ENCODE measurements at regions not wholly inside any gene's neighbourhood (a gene's known extent, or its start where the extent isn't known, plus 50 kb on each side); places are given as distances from the start of the nearest gene placed in this dataset.

DNA sequence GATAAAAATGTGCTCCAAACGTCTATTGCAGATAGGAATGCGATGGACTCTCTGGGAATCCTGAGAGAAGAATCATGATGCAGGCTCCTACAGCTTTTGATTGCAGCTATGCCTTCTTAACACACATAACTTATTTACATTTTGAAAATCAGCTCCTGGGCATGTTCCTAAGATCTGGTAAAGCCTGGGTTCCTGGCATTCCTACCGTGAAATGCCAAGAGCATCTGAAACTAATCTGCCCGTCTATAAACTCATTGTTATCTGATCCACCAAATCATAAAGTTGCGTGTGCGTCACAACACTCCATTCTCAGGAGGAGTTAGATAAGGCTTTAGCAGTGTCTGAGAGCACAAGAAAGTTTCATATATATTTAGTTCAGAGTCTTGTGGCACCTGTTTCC, 79.0 kb upstream of the VGLL3 start:
- Histone ChIP-seq H3K4me1 (ENCODE audit: insufficient read depth) (no peaks in the 10 kb centered on the region), H3K4me3 (no peak overlapping the region), H3K36me3 (no peaks in the 10 kb centered on the region), H3K27me3 (no peaks in the 10 kb centered on the region), H3K27ac (no peak overlapping the region), H3K9me3 (no peaks in the 10 kb centered on the region)
- no peak for DNase-seq
- TF ChIP-seq POLR2A (IDR thresholded peaks at IDR 0.05) (no peak), EP300 (IDR thresholded peaks at IDR 0.05) (no peak), CTCF (IDR thresholded peaks at IDR 0.05) (no peak)
- WGBS, 3 donors, result 77% methylated on average over 6 of the region's 6 CpGs
- intact Hi-C loops (cut with DNase I), result loop anchor here in 1 of 4 donors (10.0 kb wide), 1 partner anchor 295 kb away; no protein-coding TSS in a partner anchor

- 87 to 89% (median 89%) methylated on average over 5 of the region's 5 CpGs for WGBS, 3 donors
- Histone ChIP-seq H3K9me3 (no peaks in the 10 kb centered on the region), H3K27me3 (no peaks in the 10 kb centered on the region), H3K4me3 (no peak overlapping the region), H3K4me1 (ENCODE audit: insufficient read depth) (no peaks in the 10 kb centered on the region), H3K27ac (no peak overlapping the region), H3K36me3 (no peaks in the 10 kb centered on the region)
- intact Hi-C loops (cut with DNase I), result no loop called here
- TF ChIP-seq POLR2A (IDR thresholded peaks at IDR 0.05) (no peak), EP300 (IDR thresholded peaks at IDR 0.05) (no peak), CTCF (IDR thresholded peaks at IDR 0.05) (no peak)
- no peak for DNase-seq
Measured at GRCh38 chr3:87069021-87069420, 78.1 kb upstream of the VGLL3 start.

GRCh38 chr3:87062685-87063084, 71.7 kb upstream of the VGLL3 start:
- WGBS, 3 donors, result 90 to 96% (median 90%) methylated on average over 3 of the region's 3 CpGs
- Histone ChIP-seq H3K4me1 (ENCODE audit: insufficient read depth) (no peaks in the 10 kb centered on the region), H3K36me3 (no peaks in the 10 kb centered on the region), H3K27ac (no peak overlapping the region), H3K27me3 (no peaks in the 10 kb centered on the region), H3K4me3 (no peak overlapping the region), H3K9me3 (no peaks in the 10 kb centered on the region)
- intact Hi-C loops (cut with DNase I), result no loop called here
- no peak for DNase-seq
- TF ChIP-seq POLR2A (IDR thresholded peaks at IDR 0.05) (no peak), EP300 (IDR thresholded peaks at IDR 0.05) (no peak), CTCF (IDR thresholded peaks at IDR 0.05) (no peak)

DNA sequence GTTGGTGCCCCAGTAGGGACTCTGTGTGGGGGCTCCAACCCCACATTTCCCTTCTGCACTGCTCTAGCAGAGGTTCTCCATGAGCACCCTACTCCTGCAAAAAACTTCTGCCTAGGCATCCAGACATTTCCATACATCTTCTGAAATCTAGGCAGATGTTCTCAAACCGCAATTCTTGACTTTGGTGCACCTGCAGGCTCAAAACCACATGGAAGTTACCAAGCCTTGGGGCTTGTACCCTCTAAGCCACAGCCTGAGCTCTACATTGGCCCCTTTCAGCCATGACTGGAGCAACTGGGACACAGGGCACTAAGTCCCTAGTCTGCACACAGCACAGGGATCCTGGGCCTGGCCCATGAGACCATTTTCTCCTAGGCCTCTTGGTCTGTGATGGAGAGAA, 66.5 kb upstream of the VGLL3 start:
- no peaks in the 10 kb centered on the region for H3K27me3 ChIP-seq
- no peak overlapping the region for H3K27ac ChIP-seq
- TF ChIP-seq POLR2A (IDR thresholded peaks at IDR 0.05) (no peak), CTCF (IDR thresholded peaks at IDR 0.05) (no peak), EP300 (IDR thresholded peaks at IDR 0.05) (no peak)
- H3K4me3 ChIP-seq, result no peak overlapping the region
- H3K4me1 ChIP-seq (ENCODE audit: insufficient read depth), result no peaks in the 10 kb centered on the region
- no peaks in the 10 kb centered on the region for H3K9me3 ChIP-seq
- H3K36me3 ChIP-seq, result no peaks in the 10 kb centered on the region
- WGBS, 3 donors, result 93 to 95% (median 94%) methylated on average over 1 of the region's 1 CpG
- no peak for DNase-seq
- intact Hi-C loops (cut with DNase I), result no loop called here

- Histone ChIP-seq H3K36me3 (no peaks in the 10 kb centered on the region), H3K9me3 (no peaks in the 10 kb centered on the region), H3K27me3 (no peaks in the 10 kb centered on the region), H3K4me1 (ENCODE audit: insufficient read depth) (no peaks in the 10 kb centered on the region), H3K4me3 (no peak overlapping the region), H3K27ac (no peak overlapping the region)
- DNase-seq, result no peak
- intact Hi-C loops (cut with DNase I), result no loop called here
- TF ChIP-seq POLR2A (IDR thresholded peaks at IDR 0.05), result no peak
Measured at GRCh38 chr3:87053553-87053952, 62.6 kb upstream of the VGLL3 start.
